H1 (cell line): ENCODE measurements at regions not wholly inside any gene's neighbourhood (a gene's known extent, or its start where the extent isn't known, plus 50 kb on each side); places are given as distances from the start of the nearest gene placed in this dataset.

Experiments
- CTCF ChIA-PET: fragments of 300-600 bp; sonication (Branson Sonifier 250); formaldehyde crosslinking; loops from one replicate; lab custom pipeline; 2021; ENCODE audit not compliant: partially characterized antibody; lab: Charles Lee
- POLR2A ChIA-PET: fragments of 300-600 bp; sonication (Branson Sonifier 250); formaldehyde crosslinking; loops from one replicate; lab custom pipeline; 2021; ENCODE audit warnings: inconsistent platforms; ENCODE audit not compliant: partially characterized antibody; lab: Charles Lee
- DNase-seq, 2 experiments: peaks; one replicate each; pipeline versions ENCODE4 v3.0.0 to v3.0.0-alpha.2; 2010 to 2022; ENCODE audit warnings: low spot score in 2 of 2, low read depth in 1 of 2, mixed read lengths in 1 of 2
- FAIRE-seq: peaks from 2 replicates; lab custom pipeline; 2011; peaks lifted over from hg19 to GRCh38; lab: Jason Lieb, UNC
- H2AFZ ChIP-seq: 2 replicates; pipeline ENCODE4 v1.8.1; 2012; ENCODE audit warnings: low read length, inconsistent platforms
- H2AK5ac ChIP-seq: 2 replicates; pipeline ENCODE4 v1.6.1; 2013; ENCODE audit warnings: low read depth, low read length
- H2BK120ac ChIP-seq: replicated peaks from 2 replicates; pipeline ENCODE3; 2013; ENCODE audit warnings: low read depth, low read length, inconsistent platforms
- H2BK12ac ChIP-seq: 2 replicates; pipeline ENCODE4 v1.6.1; 2013; ENCODE audit warnings: low read depth, low read length
- H2BK15ac ChIP-seq: 2 replicates; pipeline ENCODE4 v1.6.1; 2013; ENCODE audit warnings: low read length
- H2BK20ac ChIP-seq: 2 replicates; pipeline ENCODE4 v1.6.1; 2013; ENCODE audit warnings: low read length
- H2BK5ac ChIP-seq: 2 replicates; pipeline ENCODE4 v1.6.1; 2013; ENCODE audit warnings: low read depth, low read length
- H3K14ac ChIP-seq: 2 replicates; pipeline ENCODE4 v1.6.1; 2013; ENCODE audit warnings: inconsistent platforms; ENCODE audit not compliant: insufficient read length
- H3K18ac ChIP-seq: 2 replicates; pipeline ENCODE4 v1.6.1; 2013; ENCODE audit warnings: low read length; ENCODE audit errors: extremely low read depth
- H3K23ac ChIP-seq: 2 replicates; pipeline ENCODE4 v1.6.1; 2013; ENCODE audit warnings: inconsistent platforms; ENCODE audit not compliant: insufficient read length
- H3K23me2 ChIP-seq: 2 replicates; pipeline ENCODE4 v1.6.1; 2013; ENCODE audit warnings: low read depth, low read length
- H3K27ac ChIP-seq: 2 replicates; pipeline ENCODE4 v1.6.1; 2011; ENCODE audit warnings: low read depth, low read length, inconsistent platforms
- H3K27me3 ChIP-seq, 4 experiments: replicated peaks in 1 of 4; 1 replicate in 1 of 4; 2 replicates in 3 of 4; pipeline versions ENCODE4 v1.6.1 to v1.8.1; 2011 to 2013; ENCODE audit warnings: low read length in 3 of 4, mild to moderate bottlenecking in 3 of 4, inconsistent platforms in 2 of 4, mixed read lengths in 2 of 4, moderate library complexity in 1 of 4; ENCODE audit not compliant: control insufficient read depth in 3 of 4, insufficient read depth in 3 of 4; ENCODE audit errors: extremely low read depth in 1 of 4
- H3K36me3 ChIP-seq, 4 experiments: 2 replicates each; pipeline versions ENCODE4 v1.6.1 to v1.8.1; 2011 to 2013; ENCODE audit warnings: mild to moderate bottlenecking in 4 of 4, low read length in 3 of 4, moderate library complexity in 2 of 4, control low read depth in 1 of 4, inconsistent platforms in 1 of 4; ENCODE audit not compliant: insufficient read depth in 4 of 4, control insufficient read depth in 2 of 4
- H3K4ac ChIP-seq: replicated peaks from 2 replicates; pipeline ENCODE3; 2013; ENCODE audit warnings: low read length, low read depth, mixed read lengths, inconsistent platforms; ENCODE audit not compliant: insufficient read length
- H3K4me1 ChIP-seq, 4 experiments: replicated peaks in 1 of 4; 1 replicate in 1 of 4; 2 replicates in 3 of 4; pipeline versions ENCODE4 v1.6.1 to v1.8.1; 2011 to 2013; ENCODE audit warnings: low read length in 3 of 4, inconsistent platforms in 2 of 4, mixed read lengths in 1 of 4; ENCODE audit not compliant: insufficient read depth in 4 of 4, control insufficient read depth in 3 of 4
- H3K4me2 ChIP-seq, 2 experiments: 2 replicates each; pipeline versions ENCODE4 v1.6.1 to v1.8.1; 2011 to 2013; ENCODE audit warnings: low read depth in 2 of 2, low read length in 2 of 2, control low read depth in 1 of 2, inconsistent platforms in 1 of 2, mild to moderate bottlenecking in 1 of 2; ENCODE audit not compliant: insufficient read depth in 1 of 2
- H3K4me3 ChIP-seq, 4 experiments: fragments of 200-600, 300-600 bp in 1 of 4; sonication (generic), shearing (Covaris generic), sonication (Bioruptor Twin) in 1 of 4; 2 replicates each; pipeline versions ENCODE4 v1.5.1 to v1.8.1; 2011 to 2016; ENCODE audit warnings: low read length in 4 of 4, low read depth in 3 of 4, control low read depth in 2 of 4, inconsistent platforms in 2 of 4, mild to moderate bottlenecking in 2 of 4, mixed read lengths in 1 of 4, moderate library complexity in 1 of 4; ENCODE audit not compliant: insufficient read depth in 2 of 4; ENCODE audit errors: extremely low read depth in 1 of 4
- H3K56ac ChIP-seq: replicated peaks from 2 replicates; pipeline ENCODE3; 2013; ENCODE audit warnings: low read depth, mild to moderate bottlenecking, mixed read lengths, low read length, inconsistent platforms; ENCODE audit not compliant: insufficient read length
- H3K79me1 ChIP-seq: 2 replicates; pipeline ENCODE4 v1.6.1; 2013; ENCODE audit warnings: low read depth, low read length, control low read depth
- H3K79me2 ChIP-seq, 2 experiments: 2 replicates each; pipeline versions ENCODE4 v1.6.1 to v1.8.1; 2012 to 2013; ENCODE audit warnings: low read length in 2 of 2, mild to moderate bottlenecking in 2 of 2, inconsistent platforms in 1 of 2; ENCODE audit not compliant: insufficient read depth in 2 of 2, control insufficient read depth in 1 of 2
- H3K9ac ChIP-seq, 4 experiments: replicated peaks in 1 of 4; 1 replicate in 1 of 4; 2 replicates in 3 of 4; pipeline versions ENCODE4 v1.6.1 to v1.8.1; 2011 to 2013; ENCODE audit warnings: low read depth in 3 of 4, low read length in 3 of 4, control low read depth in 2 of 4, mild to moderate bottlenecking in 2 of 4, moderate library complexity in 2 of 4, inconsistent platforms in 1 of 4; ENCODE audit errors: extremely low read depth in 1 of 4
- H3K9me3 ChIP-seq, 2 experiments: 2 replicates each; pipeline versions ENCODE4 v1.6.1 to v1.8.1; 2012 to 2013; ENCODE audit warnings: mild to moderate bottlenecking in 2 of 2, moderate library complexity in 2 of 2, control low read depth in 1 of 2, inconsistent platforms in 1 of 2, low read depth in 1 of 2, low read length in 1 of 2, mixed read lengths in 1 of 2; ENCODE audit not compliant: insufficient read depth in 2 of 2
- H4K20me1 ChIP-seq, 2 experiments: replicated peaks in 1 of 2; 2 replicates each; pipeline versions ENCODE3 to v1.8.1; 2011 to 2013; ENCODE audit warnings: inconsistent platforms in 2 of 2, low read length in 2 of 2, mild to moderate bottlenecking in 1 of 2; ENCODE audit not compliant: insufficient read depth in 2 of 2, control insufficient read depth in 1 of 2
- H4K5ac ChIP-seq: 2 replicates; pipeline ENCODE4 v1.6.1; 2013; ENCODE audit warnings: low read length, low read depth, mixed read lengths, inconsistent platforms; ENCODE audit not compliant: insufficient read length
- H4K8ac ChIP-seq: 2 replicates; pipeline ENCODE4 v1.8.0; 2013; ENCODE audit warnings: mild to moderate bottlenecking, moderate library complexity, low read length, inconsistent platforms; ENCODE audit not compliant: insufficient read depth; ENCODE audit errors: extremely low read depth
- H4K91ac ChIP-seq: replicated peaks from 2 replicates; pipeline ENCODE3; 2013; ENCODE audit warnings: low read length, mixed read lengths, inconsistent platforms; ENCODE audit not compliant: insufficient read length
- CBX5 ChIP-seq: fragments of 300-800, 300-1000 bp; sonication (generic); IDR thresholded peaks from 2 replicates; pipeline ENCODE4 v1.7.1; 2016; ENCODE audit warnings: antibody characterized with exemption, low read length, low read depth
- CHD2 ChIP-seq: IDR thresholded peaks from 2 replicates; pipeline ENCODE4 v1.6.1; 2012; ENCODE audit warnings: low read length, improper control_type of control experiment
- KDM5A ChIP-seq: fragments of 200-600 bp; IDR thresholded peaks from 2 replicates; pipeline ENCODE4 v1.7.1; 2012; ENCODE audit warnings: mild to moderate bottlenecking, low read length, inconsistent platforms, mixed read lengths
- NANOG ChIP-seq: IDR thresholded peaks from 2 replicates; pipeline ENCODE4 v1.6.1; 2011; ENCODE audit warnings: low read length, low read depth, mild to moderate bottlenecking, inconsistent platforms; ENCODE audit not compliant: insufficient read depth, poor library complexity, severe bottlenecking
- NRF1 ChIP-seq: IDR thresholded peaks from 2 replicates; pipeline ENCODE4 v1.6.1; 2011; ENCODE audit warnings: mild to moderate bottlenecking, low read depth, low read length, improper control_type of control experiment
- WGBS, 2 experiments: shearing (Covaris generic) in 1 of 2; methylation state at CpG; one replicate each; pipeline versions ENCODE4 v1.1.6 to v1.1.7; 2013 to 2015; ENCODE audit warnings: low lambda C conversion rate in 2 of 2, mixed read lengths in 2 of 2, inconsistent platforms in 1 of 2, low coverage in 1 of 2, missing lambda C conversion rate in 1 of 2; ENCODE audit not compliant: insufficient replicate concordance in 2 of 2, insufficient coverage in 1 of 2, insufficient read length in 1 of 2; ENCODE audit errors: extremely low coverage in 1 of 2, missing lambda C conversion rate in 1 of 2; 5-methylcytosine and 5-hydroxymethylcytosine counted together

GRCh38 chr2:226282151-226282550 lies 517.5 kb downstream of the IRS1 start:
- Histone ChIP-seq H3K9ac (no peak overlapping the region), H3K79me1 (no peaks in the 10 kb centered on the region), H4K5ac (no peak overlapping the region), H3K4me3 (no peak overlapping the region), H4K20me1 (no peaks in the 10 kb centered on the region), H3K27ac (no peak overlapping the region), H2BK20ac (no peak overlapping the region), H2AK5ac (no peak overlapping the region), H2BK120ac (no peak overlapping the region), H3K18ac (no peak overlapping the region), H3K36me3 (no peaks in the 10 kb centered on the region), H3K14ac (no peak overlapping the region), H2BK12ac (no peak overlapping the region), H2AFZ (no peak overlapping the region), H3K23ac (no peak overlapping the region), H3K23me2 (no peaks in the 10 kb centered on the region), H4K8ac (no peak overlapping the region), H2BK15ac (no peak overlapping the region), H3K79me2 (no peaks in the 10 kb centered on the region), H3K9me3 (no peaks in the 10 kb centered on the region), H3K27me3 (no peaks in the 10 kb centered on the region), H2BK5ac (no peak overlapping the region), H3K56ac (no peak overlapping the region), H3K4me1 (no peaks in the 10 kb centered on the region; a peak in 1 of 7 replicates), H3K4ac (no peak overlapping the region), H4K91ac (no peak overlapping the region), H3K4me2 (no peak overlapping the region)
- ChIA-PET CTCF (no interaction called here), POLR2A (interaction anchor here (0.6 kb wide), 1 partner anchor 552 kb away, joined by 3 read pairs; no protein-coding TSS in a partner anchor)
- TF ChIP-seq NRF1 (no peak), CHD2 (no peak), KDM5A (no peak), NANOG (no peak), CBX5 (no peak)
- DNase-seq, result no peak
- 96% methylated on average over 1 of the region's 1 CpG; no CpG with 5 or more reads in 1 of the 2 experiments for WGBS, 2 experiments
- FAIRE-seq, result no peak
